ENCODE measurements at regions not wholly inside any gene's neighbourhood (a gene's known extent, or its start where the extent isn't known, plus 50 kb on each side); places are given as distances from the start of the nearest gene placed in this dataset.
A peak's percentile ranks its signal among the peaks of the same experiment; 100 is the strongest.

DNA sequence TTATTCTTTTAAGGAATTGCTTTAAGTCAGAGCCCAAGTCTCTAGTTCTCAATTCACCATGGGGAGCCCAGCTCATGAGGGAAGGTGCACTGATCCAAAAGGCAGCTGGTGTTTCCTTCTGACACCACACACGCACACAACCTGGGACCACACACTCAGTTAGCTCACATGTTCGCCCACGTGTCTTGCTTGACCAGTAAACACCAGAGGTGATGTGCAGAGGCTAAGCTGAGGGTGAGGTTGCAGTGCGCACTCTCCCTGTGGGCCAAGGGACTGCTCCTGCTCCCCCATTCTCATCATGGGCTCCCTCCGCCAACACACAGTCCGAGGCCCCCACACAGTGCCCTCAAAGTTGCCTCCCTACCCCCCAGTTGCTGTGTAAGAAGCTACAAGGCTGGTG lies 70.8 kb upstream of the BZW1 start:
- DNase-seq, result no peak
- TF ChIP-seq, protein P1, sequence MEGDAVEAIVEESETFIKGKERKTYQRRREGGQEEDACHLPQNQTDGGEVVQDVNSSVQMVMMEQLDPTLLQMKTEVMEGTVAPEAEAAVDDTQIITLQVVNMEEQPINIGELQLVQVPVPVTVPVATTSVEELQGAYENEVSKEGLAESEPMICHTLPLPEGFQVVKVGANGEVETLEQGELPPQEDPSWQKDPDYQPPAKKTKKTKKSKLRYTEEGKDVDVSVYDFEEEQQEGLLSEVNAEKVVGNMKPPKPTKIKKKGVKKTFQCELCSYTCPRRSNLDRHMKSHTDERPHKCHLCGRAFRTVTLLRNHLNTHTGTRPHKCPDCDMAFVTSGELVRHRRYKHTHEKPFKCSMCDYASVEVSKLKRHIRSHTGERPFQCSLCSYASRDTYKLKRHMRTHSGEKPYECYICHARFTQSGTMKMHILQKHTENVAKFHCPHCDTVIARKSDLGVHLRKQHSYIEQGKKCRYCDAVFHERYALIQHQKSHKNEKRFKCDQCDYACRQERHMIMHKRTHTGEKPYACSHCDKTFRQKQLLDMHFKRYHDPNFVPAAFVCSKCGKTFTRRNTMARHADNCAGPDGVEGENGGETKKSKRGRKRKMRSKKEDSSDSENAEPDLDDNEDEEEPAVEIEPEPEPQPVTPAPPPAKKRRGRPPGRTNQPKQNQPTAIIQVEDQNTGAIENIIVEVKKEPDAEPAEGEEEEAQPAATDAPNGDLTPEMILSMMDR (IDR thresholded peaks at IDR 0.05), result no peak
- TF ChIP-seq POLR2A (IDR thresholded peaks at IDR 0.05), result no peak
- no peak overlapping the region for H3K27ac ChIP-seq
- H3K36me3 ChIP-seq, result no peaks in the 10 kb centered on the region
- H3K27me3 ChIP-seq, result no peaks in the 10 kb centered on the region
- intact Hi-C loops (cut with DNase I; ENCODE audit: low total_unique reads), result no loop called here
- no peaks in the 10 kb centered on the region for H3K4me1 ChIP-seq
- H3K4me3 ChIP-seq, result no peak overlapping the region
- no peaks in the 10 kb centered on the region for H3K9me3 ChIP-seq

DNA sequence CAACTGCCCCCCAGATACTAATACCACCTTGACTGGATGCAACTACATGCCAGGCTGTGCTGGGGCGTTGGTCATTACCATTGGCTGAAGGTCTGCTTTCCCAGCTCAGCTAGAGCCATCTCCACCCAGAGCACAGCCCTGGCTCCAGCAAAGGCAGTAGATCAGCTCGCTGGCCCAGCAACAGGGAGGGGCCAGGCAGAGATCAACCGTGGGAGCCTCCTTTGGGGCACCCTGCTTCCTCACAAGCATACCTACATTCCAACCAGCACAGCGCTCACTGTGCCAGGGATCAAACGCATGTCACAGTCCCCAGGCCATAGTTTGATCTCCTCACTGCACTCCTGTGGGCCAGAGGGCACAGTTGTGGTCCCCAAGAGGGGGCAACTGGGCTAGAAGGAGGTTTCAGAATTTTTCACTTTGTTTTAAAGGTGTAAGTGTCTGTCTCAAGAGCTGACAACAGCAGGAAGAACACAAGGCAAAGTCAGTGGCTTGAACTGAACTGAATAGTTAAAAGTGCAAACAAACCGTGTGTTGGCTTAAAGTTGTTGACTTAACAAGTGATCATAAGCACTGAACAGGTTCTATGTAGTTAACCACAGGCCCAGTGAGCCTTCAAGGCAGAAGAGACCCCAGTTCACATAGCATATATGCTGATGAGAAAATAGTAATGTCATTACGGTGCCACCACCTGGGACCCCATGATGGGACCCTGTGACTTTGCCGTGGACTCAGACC lies 70.1 kb upstream of the BZW1 start:
- Histone ChIP-seq H3K36me3 (no peaks in the 10 kb centered on the region), H3K4me3 (no peak overlapping the region), H3K9me3 (no peaks in the 10 kb centered on the region), H3K4me1 (no peaks in the 10 kb centered on the region), H3K27me3 (no peaks in the 10 kb centered on the region), H3K27ac (peak overlapping the region; percentile 31 to 56)
- intact Hi-C loops (cut with DNase I; ENCODE audit: low total_unique reads), result no loop called here
- no peak for DNase-seq
- no peak for TF ChIP-seq POLR2A (IDR thresholded peaks at IDR 0.05)
- TF ChIP-seq, protein P1 (IDR thresholded peaks at IDR 0.05), result no peak

- Histone ChIP-seq H3K4me3 (no peak overlapping the region), H3K27ac (peak overlapping the region; percentile 31 to 56), H3K27me3 (no peaks in the 10 kb centered on the region), H3K4me1 (no peaks in the 10 kb centered on the region), H3K36me3 (no peaks in the 10 kb centered on the region), H3K9me3 (no peaks in the 10 kb centered on the region)
- TF ChIP-seq, protein P1 (IDR thresholded peaks at IDR 0.05), result no peak
- no peak for TF ChIP-seq POLR2A (IDR thresholded peaks at IDR 0.05)
- DNase-seq, result peak in 1 of 2 donors; percentile 44
- intact Hi-C loops (cut with DNase I; ENCODE audit: low total_unique reads), result no loop called here
These were observed 69.3 kb upstream of the BZW1 start for GRCh38 chr2:200742426-200742825.

DNA sequence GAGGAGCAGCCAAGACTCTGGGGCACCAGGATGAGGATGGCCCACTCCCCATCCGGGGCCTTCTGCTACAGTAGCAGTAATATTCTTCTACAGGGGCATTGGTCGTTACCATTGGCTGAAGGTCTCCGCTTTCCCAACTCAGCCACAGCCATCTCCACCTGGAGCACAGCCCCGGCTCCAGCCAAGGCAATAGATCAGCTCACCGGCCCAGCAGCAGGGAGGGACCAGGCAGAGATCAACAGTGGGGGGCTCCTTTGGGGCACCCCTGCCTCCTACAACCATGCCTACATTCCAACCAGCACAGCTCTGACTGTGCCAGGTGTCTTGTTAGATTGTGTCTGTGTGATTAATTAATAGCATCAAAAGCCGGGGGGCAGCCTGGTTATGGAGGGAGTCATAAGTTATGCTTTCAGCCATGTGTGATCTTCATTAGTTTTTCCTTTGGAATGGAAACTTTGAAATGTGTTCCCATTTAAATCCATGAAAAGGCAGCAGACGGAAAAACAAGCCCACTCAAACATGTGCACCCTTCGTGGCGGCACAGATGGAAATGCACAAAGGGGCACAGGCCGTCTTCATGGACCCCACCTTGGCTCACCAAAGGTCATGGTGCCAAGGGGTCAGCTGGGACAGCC lies 68.6 kb upstream of the BZW1 start:
- intact Hi-C loops (cut with DNase I; ENCODE audit: low total_unique reads), result no loop called here
- no peaks in the 10 kb centered on the region for H3K27me3 ChIP-seq
- H3K9me3 ChIP-seq, result no peaks in the 10 kb centered on the region
- H3K27ac ChIP-seq, result no peak overlapping the region
- H3K4me1 ChIP-seq, result peaks cover 0 to 3% of the 10 kb centered on the region in 2 donors
- H3K4me3 ChIP-seq, result no peak overlapping the region
- H3K36me3 ChIP-seq, result no peaks in the 10 kb centered on the region
- DNase-seq, result no peak
- no peak for TF ChIP-seq POLR2A (IDR thresholded peaks at IDR 0.05)
- TF ChIP-seq, protein P1 (IDR thresholded peaks at IDR 0.05), result no peak

DNA sequence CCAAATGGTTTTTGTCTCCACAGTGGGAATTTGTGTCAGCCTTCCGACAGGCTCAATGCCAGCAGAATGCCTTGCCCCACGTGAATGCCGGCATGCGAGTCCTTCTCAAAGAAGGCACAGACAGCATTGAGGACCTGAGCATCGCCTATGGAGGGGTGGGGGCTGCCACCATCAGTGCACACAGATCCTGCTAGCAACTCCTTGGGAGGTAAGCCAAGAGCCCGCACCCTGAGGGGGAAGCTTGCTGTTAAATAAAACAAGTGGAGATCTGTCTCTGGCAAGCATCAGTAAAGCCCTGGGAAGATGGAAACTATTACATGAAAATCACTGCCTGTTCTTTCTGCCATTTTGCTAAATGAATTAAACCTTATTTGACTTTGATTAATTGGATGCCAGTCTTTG lies 67.5 kb upstream of the BZW1 start:
- intact Hi-C loops (cut with DNase I; ENCODE audit: low total_unique reads), result no loop called here
- no peaks in the 10 kb centered on the region for H3K9me3 ChIP-seq
- TF ChIP-seq, protein P1 (IDR thresholded peaks at IDR 0.05), result no peak
- TF ChIP-seq POLR2A (IDR thresholded peaks at IDR 0.05), result no peak
- H3K36me3 ChIP-seq, result no peaks in the 10 kb centered on the region
- H3K4me1 ChIP-seq, result peaks cover 0 to 3% of the 10 kb centered on the region in 2 donors
- no peak overlapping the region for H3K27ac ChIP-seq
- no peaks in the 10 kb centered on the region for H3K27me3 ChIP-seq
- H3K4me3 ChIP-seq, result no peak overlapping the region
- DNase-seq, result no peak

Data from uterus (tissue), 3 donors.